IMR-90 (cell line): ENCODE measurements at regions not wholly inside any gene's neighbourhood (a gene's known extent, or its start where the extent isn't known, plus 50 kb on each side); places are given as distances from the start of the nearest gene placed in this dataset.

Experiments used
- POLR2A ChIP-seq: IDR thresholded peaks from 2 replicates; pipeline ENCODE4 v1.6.1; 2012; ENCODE audit warnings: mild to moderate bottlenecking, low read depth, low read length
- RAD21 ChIP-seq: IDR thresholded peaks from 2 replicates; pipeline ENCODE4 v1.6.1; 2012; ENCODE audit warnings: low read length, improper control_type of control experiment
- SMC3 ChIP-seq: fragments of 150-350 bp; IDR thresholded peaks from 2 replicates; pipeline ENCODE4 v1.6.1; 2016; ENCODE audit warnings: low read depth, mild to moderate bottlenecking, antibody characterized with exemption, low read length, moderate library complexity
- TF ChIP-seq, protein P1 (sequence below): fragments of 150-350 bp; IDR thresholded peaks from 2 replicates; pipeline ENCODE4 v1.6.1; 2017; ENCODE audit warnings: mild to moderate bottlenecking, antibody characterized with exemption, low read length, low read depth
- TF ChIP-seq, protein P2 (sequence below): conservative IDR thresholded peaks from 2 replicates; pipeline ENCODE4 v1.5.1; 2012; ENCODE audit warnings: mild to moderate bottlenecking, low read depth, low read length, improper control_type of control experiment

DNA sequence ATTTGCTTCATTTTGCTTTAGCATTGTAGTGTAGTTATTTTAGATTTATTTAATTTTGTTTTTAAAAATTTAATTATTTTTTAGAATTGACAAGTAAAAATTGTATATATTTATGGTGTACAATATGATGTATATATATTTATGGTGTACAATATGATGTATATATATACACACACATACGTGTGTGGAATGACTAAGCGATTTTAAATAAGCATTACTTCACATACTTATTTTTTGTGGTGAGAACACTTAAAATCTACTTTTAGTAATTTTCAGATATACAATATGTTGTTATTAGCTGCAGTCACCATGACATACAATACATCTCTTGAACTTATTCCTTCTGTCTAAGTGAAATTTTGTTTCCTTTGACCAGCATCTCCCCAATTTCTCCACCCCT lies 172.9 kb downstream of the SPRY1 start:
- TF ChIP-seq SMC3 (no peak), RAD21 (no peak), POLR2A (no peak)
- TF ChIP-seq, protein P1, sequence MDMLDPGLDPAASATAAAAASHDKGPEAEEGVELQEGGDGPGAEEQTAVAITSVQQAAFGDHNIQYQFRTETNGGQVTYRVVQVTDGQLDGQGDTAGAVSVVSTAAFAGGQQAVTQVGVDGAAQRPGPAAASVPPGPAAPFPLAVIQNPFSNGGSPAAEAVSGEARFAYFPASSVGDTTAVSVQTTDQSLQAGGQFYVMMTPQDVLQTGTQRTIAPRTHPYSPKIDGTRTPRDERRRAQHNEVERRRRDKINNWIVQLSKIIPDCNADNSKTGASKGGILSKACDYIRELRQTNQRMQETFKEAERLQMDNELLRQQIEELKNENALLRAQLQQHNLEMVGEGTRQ: no peak
- TF ChIP-seq, protein P2, sequence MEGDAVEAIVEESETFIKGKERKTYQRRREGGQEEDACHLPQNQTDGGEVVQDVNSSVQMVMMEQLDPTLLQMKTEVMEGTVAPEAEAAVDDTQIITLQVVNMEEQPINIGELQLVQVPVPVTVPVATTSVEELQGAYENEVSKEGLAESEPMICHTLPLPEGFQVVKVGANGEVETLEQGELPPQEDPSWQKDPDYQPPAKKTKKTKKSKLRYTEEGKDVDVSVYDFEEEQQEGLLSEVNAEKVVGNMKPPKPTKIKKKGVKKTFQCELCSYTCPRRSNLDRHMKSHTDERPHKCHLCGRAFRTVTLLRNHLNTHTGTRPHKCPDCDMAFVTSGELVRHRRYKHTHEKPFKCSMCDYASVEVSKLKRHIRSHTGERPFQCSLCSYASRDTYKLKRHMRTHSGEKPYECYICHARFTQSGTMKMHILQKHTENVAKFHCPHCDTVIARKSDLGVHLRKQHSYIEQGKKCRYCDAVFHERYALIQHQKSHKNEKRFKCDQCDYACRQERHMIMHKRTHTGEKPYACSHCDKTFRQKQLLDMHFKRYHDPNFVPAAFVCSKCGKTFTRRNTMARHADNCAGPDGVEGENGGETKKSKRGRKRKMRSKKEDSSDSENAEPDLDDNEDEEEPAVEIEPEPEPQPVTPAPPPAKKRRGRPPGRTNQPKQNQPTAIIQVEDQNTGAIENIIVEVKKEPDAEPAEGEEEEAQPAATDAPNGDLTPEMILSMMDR: no peak
